Myocyte (in vitro differentiated cells): ENCODE measurements at regions not wholly inside any gene's neighbourhood (a gene's known extent, or its start where the extent isn't known, plus 50 kb on each side); places are given as distances from the start of the nearest gene placed in this dataset.

ENCODE experiments used
- DNase-seq: peaks from one replicate; pipeline ENCODE4 v3.0.0-alpha.2; 2012; ENCODE audit warnings: low read depth

- DNase-seq, result no peak
Measured at GRCh38 chr3:20916951-20917606, 731.1 kb upstream of the SGO1 start.

- no peak for DNase-seq
Measured at GRCh38 chr3:20914310-20914709, 728.3 kb upstream of the SGO1 start.

- DNase-seq, result no peak
Measured at GRCh38 chr3:20912406-20912805, 726.4 kb upstream of the SGO1 start.

- no peak for DNase-seq
Measured at GRCh38 chr3:20909511-20909910, 723.5 kb upstream of the SGO1 start.

GRCh38 chr3:20905210-20905805, 719.3 kb upstream of the SGO1 start:
- DNase-seq, result no peak

- DNase-seq, result no peak
Measured at GRCh38 chr3:20904671-20905070, 718.7 kb upstream of the SGO1 start.

- DNase-seq, result no peak
Measured at GRCh38 chr3:20898962-20899361, 713.0 kb upstream of the SGO1 start.

GRCh38 chr3:20890111-20890519, 704.1 kb upstream of the SGO1 start:
- DNase-seq, result no peak

GRCh38 chr3:20878691-20879090, 692.7 kb upstream of the SGO1 start:
- no peak for DNase-seq

GRCh38 chr3:20873235-20873634, 687.2 kb upstream of the SGO1 start:
- DNase-seq, result no peak

GRCh38 chr3:20870106-20870899, 684.3 kb upstream of the SGO1 start:
- no peak for DNase-seq

GRCh38 chr3:20865803-20866202, 679.8 kb upstream of the SGO1 start:
- DNase-seq, result no peak

- no peak for DNase-seq
Measured at GRCh38 chr3:20861454-20861853, 675.4 kb upstream of the SGO1 start.

GRCh38 chr3:20857636-20858035, 671.6 kb upstream of the SGO1 start:
- no peak for DNase-seq

GRCh38 chr3:20853890-20854289, 667.9 kb upstream of the SGO1 start:
- no peak for DNase-seq

GRCh38 chr3:20852712-20853111, 666.7 kb upstream of the SGO1 start:
- DNase-seq, result no peak

- no peak for DNase-seq
Measured at GRCh38 chr3:20849975-20850374, 664.0 kb upstream of the SGO1 start.

GRCh38 chr3:20846832-20847231, 660.8 kb upstream of the SGO1 start:
- no peak for DNase-seq

- DNase-seq, result no peak
Measured at GRCh38 chr3:20846066-20846465, 660.1 kb upstream of the SGO1 start.

- no peak for DNase-seq
Measured at GRCh38 chr3:20844851-20845250, 658.8 kb upstream of the SGO1 start.

GRCh38 chr3:20842594-20843436, 656.8 kb upstream of the SGO1 start:
- no peak for DNase-seq

- DNase-seq, result no peak
Measured at GRCh38 chr3:20842002-20842401, 656.0 kb upstream of the SGO1 start.
